ENCODE measurements at regions not wholly inside any gene's neighbourhood (a gene's known extent, or its start where the extent isn't known, plus 50 kb on each side); places are given as distances from the start of the nearest gene placed in this dataset.

DNA sequence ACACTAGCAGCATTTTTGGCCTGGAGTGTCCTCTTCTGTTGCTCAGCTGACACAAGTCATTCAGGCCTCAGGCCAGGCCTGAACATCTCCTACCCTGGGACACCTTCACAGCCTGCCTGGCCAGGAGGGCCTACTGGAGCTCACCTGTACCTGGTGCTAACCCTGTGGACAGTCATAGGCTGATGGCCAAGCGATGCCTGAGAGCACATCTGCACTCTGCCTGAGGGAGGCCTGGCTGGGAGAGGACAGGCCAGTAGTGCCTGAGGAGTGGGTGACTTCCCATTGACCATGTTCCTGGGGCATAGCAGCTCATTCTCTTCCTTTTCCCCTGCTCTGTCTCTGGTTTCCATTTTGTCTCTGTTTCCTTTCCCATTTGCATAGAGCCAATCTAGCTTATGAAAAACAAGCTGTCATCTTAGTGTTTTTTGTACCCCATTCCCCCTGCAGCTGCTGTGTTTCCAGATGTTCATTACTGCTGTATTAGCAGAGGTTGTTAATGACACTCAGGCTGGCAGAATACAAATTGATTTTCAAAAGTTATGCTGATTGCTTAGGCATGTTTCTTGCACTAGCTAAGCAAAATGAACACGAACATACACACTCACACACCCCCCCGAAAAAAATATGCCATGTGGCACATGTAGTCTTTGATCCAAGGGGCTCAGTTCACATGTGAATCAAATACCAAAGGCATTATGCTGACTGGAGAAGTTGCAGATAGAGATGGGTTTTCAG is 149.7 kb upstream of the HS6ST1 start:
- no peak for DNase-seq (ENCODE audit: low read depth)
- no peak overlapping the region for H3K4me3 ChIP-seq (ENCODE audit: low read length)
- no peak for TF ChIP-seq CTCF (conservative IDR thresholded peaks at IDR 0.05; ENCODE audit: low read length)

- no peak overlapping the region for H3K4me3 ChIP-seq (ENCODE audit: low read length)
- peak; percentile 35 for TF ChIP-seq CTCF (conservative IDR thresholded peaks at IDR 0.05; ENCODE audit: low read length)
- DNase-seq (ENCODE audit: low read depth): no peak
Measured at GRCh38 chr2:128469203-128469602, 150.5 kb upstream of the HS6ST1 start.

GRCh38 chr2:128469875-128470274 is 151.2 kb upstream of the HS6ST1 start:
- no peak for DNase-seq (ENCODE audit: low read depth)
- TF ChIP-seq CTCF (conservative IDR thresholded peaks at IDR 0.05; ENCODE audit: low read length): no peak
- no peak overlapping the region for H3K4me3 ChIP-seq (ENCODE audit: low read length)

- TF ChIP-seq CTCF (conservative IDR thresholded peaks at IDR 0.05; ENCODE audit: low read length): peak; percentile 10; the same call in 1 of the 2 replicates
- H3K4me3 ChIP-seq (ENCODE audit: low read length): peak overlapping the region; percentile 31
- peak; percentile 73 for DNase-seq (ENCODE audit: low read depth)
Measured at GRCh38 chr2:128472789-128473174, 154.1 kb upstream of the HS6ST1 start.

DNA sequence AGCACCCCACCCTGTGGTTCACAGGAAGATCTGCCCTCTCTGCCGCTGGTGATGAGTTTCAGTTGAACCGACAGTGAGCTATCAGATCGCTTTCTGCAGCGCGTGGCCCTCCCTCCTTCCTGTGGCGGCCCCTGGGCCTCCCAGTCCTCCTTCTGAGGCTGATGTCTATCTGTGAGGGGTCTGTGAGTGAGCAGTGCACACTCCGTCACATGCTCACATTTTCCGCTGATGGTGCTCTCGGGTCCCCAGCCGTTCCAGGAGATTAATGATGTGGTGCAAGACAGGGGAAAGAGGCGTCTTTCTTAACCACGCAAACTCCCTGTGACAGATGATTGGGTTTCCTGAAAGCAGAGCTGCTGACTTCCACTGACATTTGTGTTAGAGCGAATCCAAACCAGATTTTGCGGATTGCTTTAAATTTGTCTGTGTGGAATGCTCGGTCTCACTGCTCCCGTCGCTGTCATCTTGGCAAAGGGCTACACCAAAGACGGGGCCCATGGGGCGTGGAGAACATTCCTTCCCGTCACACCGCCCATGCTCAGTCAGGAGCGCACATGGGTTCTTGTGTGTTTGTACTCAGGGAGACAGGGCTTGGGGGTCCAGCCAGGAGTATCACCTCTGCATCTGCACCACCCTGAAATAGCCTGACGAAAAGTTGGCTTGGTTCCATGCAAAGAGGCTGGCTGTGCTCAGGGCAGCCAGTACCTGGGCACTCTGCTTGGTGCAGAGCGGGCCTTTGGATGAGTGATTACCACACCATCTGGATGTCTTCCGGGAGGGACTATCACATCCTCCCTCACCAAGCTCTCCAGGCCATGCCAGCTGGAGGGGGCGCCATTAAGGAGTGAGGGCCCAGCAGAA is 154.7 kb upstream of the HS6ST1 start:
- peak overlapping the region; percentile 31 for H3K4me3 ChIP-seq (ENCODE audit: low read length)
- DNase-seq (ENCODE audit: low read depth): peak; percentile 83
- no peak for TF ChIP-seq CTCF (conservative IDR thresholded peaks at IDR 0.05; ENCODE audit: low read length)

- no peak for TF ChIP-seq CTCF (conservative IDR thresholded peaks at IDR 0.05; ENCODE audit: low read length)
- H3K4me3 ChIP-seq (ENCODE audit: low read length): no peak overlapping the region
- no peak for DNase-seq (ENCODE audit: low read depth)
Measured at GRCh38 chr2:128474036-128474955, 155.6 kb upstream of the HS6ST1 start.

All from AG10803 (cell line).